WTC11 (cell line): ENCODE measurements at regions not wholly inside any gene's neighbourhood (a gene's known extent, or its start where the extent isn't known, plus 50 kb on each side); places are given as distances from the start of the nearest gene placed in this dataset.

Experiments used
- CREM ChIP-seq: sonication (generic); formaldehyde crosslinking; IDR thresholded peaks from 2 replicates; pipeline ENCODE4 v1.8.1; 2022; ENCODE audit warnings: mild to moderate bottlenecking, missing genetic modification reagents, moderate library complexity
- CTCF ChIP-seq: fragments of 200-600 bp; IDR thresholded peaks from 2 replicates; pipeline ENCODE4 v1.8.0; 2022; ENCODE audit warnings: antibody characterized with exemption
- TEAD4 ChIP-seq: sonication (generic); formaldehyde crosslinking; IDR thresholded peaks from 2 replicates; pipeline ENCODE4 v1.8.0; 2022; ENCODE audit warnings: mild to moderate bottlenecking, missing genetic modification reagents
- TF ChIP-seq, protein P1 (sequence below): sonication (generic); formaldehyde crosslinking; conservative IDR thresholded peaks from 2 replicates; pipeline ENCODE4 v1.8.1; 2022; ENCODE audit warnings: mild to moderate bottlenecking, missing genetic modification reagents

DNA sequence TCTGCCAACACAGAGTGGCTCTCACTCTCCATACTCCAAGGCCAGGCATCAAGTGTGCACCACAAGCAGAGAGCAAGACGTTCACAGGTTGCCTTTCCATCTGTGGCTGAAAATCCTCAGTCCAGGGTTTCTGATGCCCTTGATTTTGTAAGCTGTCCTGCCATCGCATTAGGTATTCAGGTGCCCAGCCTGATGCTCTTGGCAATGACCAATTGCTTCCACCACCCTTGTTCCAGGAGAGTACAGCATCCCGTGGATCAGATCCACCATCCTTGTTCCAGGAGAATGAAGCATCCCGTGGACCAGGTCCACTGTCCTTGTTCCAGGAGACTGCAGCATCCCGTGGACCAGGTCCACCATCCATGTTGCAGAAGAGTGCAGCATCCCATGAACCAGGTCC, 133.4 kb upstream of the GPC1 start:
- TF ChIP-seq CTCF (no peak), CREM (CRISPR knock-in tag) (no peak), TEAD4 (no peak)
- TF ChIP-seq, protein P1, sequence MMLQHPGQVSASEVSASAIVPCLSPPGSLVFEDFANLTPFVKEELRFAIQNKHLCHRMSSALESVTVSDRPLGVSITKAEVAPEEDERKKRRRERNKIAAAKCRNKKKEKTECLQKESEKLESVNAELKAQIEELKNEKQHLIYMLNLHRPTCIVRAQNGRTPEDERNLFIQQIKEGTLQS (CRISPR knock-in tag) = no peak
